ENCODE measurements at regions not wholly inside any gene's neighbourhood (a gene's known extent, or its start where the extent isn't known, plus 50 kb on each side); places are given as distances from the start of the nearest gene placed in this dataset.

DNA sequence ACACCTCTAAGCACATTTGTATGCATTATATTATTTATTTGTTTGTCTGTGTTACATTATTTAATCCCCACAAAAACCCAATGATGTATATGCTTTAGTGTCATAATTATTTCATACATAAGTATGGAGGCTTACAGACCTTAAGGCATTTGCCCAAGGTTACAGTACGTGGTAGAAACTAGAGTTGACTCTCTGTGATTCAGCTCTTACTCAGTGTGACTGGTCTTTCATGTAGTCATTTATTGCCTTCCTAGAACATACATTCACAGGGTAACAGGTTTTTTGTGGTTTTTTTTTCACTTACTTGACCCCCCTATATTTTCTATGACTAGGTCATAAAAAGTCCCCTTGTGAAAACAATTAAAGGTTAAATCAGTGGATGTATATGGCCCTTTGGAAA lies 566.8 kb downstream of the TFAP2A start:
- no peak overlapping the region for H3K27ac ChIP-seq
- no peaks in the 10 kb centered on the region for H3K4me1 ChIP-seq (ENCODE audit: low read depth)
- no peak overlapping the region for H3K4me3 ChIP-seq
- H3K9me3 ChIP-seq (ENCODE audit: low read depth), result no peaks in the 10 kb centered on the region
- TF ChIP-seq, protein P1, sequence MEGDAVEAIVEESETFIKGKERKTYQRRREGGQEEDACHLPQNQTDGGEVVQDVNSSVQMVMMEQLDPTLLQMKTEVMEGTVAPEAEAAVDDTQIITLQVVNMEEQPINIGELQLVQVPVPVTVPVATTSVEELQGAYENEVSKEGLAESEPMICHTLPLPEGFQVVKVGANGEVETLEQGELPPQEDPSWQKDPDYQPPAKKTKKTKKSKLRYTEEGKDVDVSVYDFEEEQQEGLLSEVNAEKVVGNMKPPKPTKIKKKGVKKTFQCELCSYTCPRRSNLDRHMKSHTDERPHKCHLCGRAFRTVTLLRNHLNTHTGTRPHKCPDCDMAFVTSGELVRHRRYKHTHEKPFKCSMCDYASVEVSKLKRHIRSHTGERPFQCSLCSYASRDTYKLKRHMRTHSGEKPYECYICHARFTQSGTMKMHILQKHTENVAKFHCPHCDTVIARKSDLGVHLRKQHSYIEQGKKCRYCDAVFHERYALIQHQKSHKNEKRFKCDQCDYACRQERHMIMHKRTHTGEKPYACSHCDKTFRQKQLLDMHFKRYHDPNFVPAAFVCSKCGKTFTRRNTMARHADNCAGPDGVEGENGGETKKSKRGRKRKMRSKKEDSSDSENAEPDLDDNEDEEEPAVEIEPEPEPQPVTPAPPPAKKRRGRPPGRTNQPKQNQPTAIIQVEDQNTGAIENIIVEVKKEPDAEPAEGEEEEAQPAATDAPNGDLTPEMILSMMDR (IDR thresholded peaks at IDR 0.05; ENCODE audit: low read depth, low read length), result no peak
- no peaks in the 10 kb centered on the region for H3K27me3 ChIP-seq
- no peaks in the 10 kb centered on the region for H3K36me3 ChIP-seq
- DNase-seq (ENCODE audit: low read depth in 1 of 2, low spot score in 1 of 2), result no peak

DNA sequence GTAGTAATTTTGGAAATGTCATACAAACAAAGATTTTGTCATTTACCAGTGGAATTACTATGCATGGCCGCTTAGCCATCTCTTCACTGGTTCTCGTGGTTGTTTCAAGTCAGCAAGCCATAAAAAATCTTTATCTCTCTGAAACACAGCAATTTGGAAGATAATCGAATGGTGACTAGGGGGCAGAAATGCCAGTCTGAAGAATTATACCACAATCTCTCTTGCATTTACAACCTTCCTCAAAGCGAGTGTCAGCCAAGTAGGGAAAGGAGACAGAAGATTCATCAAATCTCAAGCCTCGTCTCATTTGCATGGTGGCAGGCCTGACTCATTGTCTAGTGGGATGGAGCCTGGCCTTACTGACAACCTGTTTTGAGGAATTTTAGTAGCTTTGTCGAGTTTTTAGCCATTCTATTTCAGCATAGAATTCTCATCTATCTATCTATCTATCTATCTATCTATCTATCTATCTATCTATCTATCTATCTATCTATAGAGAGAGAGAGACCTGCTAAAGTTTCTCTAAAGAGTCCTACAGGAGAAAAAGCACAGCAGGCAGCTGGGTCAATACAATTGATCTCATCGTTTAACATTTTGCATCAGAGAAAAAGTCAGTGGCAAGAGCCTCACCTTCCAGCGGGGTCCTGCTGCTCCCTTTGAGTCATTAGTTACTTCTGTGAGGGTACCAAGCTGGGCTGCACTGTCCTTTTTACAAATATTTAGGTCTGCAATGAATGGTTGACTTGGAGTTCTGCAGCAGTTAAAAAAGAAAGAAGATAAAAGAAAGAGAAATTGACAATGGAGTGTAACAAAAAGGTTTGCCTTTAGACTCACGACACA lies 572.8 kb downstream of the TFAP2A start:
- no peak overlapping the region for H3K27ac ChIP-seq
- H3K4me3 ChIP-seq, result no peak overlapping the region
- no peaks in the 10 kb centered on the region for H3K4me1 ChIP-seq (ENCODE audit: low read depth)
- DNase-seq (ENCODE audit: low read depth in 1 of 2, low spot score in 1 of 2), result no peak
- H3K9me3 ChIP-seq (ENCODE audit: low read depth), result no peaks in the 10 kb centered on the region
- no peaks in the 10 kb centered on the region for H3K36me3 ChIP-seq
- no peaks in the 10 kb centered on the region for H3K27me3 ChIP-seq
- TF ChIP-seq, protein P1 (IDR thresholded peaks at IDR 0.05; ENCODE audit: low read depth, low read length), result no peak

DNA sequence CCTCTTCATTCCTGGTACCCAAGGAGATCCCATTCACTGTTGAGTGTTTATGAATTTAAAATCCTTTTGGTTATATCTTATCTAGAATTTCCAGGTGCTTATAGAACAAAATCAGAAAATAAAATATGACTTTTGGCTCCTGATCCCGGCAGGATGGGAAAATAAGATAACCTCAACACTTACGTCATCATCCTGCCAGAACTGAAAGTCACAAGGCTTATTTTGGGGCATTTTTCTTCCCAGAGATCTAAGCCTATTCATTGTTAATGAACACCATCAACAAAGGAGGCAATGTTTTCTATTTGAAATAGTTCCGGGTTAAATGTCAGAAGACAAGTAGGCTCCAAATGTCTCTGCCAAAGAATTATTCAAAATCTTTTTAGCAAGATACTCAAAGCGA lies 580.6 kb downstream of the TFAP2A start:
- Histone ChIP-seq H3K4me1 (ENCODE audit: low read depth) (no peaks in the 10 kb centered on the region), H3K36me3 (no peaks in the 10 kb centered on the region), H3K4me3 (no peak overlapping the region), H3K27me3 (no peaks in the 10 kb centered on the region), H3K9me3 (ENCODE audit: low read depth) (no peaks in the 10 kb centered on the region), H3K27ac (no peak overlapping the region)
- TF ChIP-seq, protein P1 (IDR thresholded peaks at IDR 0.05; ENCODE audit: low read depth, low read length), result no peak
- DNase-seq (ENCODE audit: low read depth in 1 of 2, low spot score in 1 of 2), result no peak

DNA sequence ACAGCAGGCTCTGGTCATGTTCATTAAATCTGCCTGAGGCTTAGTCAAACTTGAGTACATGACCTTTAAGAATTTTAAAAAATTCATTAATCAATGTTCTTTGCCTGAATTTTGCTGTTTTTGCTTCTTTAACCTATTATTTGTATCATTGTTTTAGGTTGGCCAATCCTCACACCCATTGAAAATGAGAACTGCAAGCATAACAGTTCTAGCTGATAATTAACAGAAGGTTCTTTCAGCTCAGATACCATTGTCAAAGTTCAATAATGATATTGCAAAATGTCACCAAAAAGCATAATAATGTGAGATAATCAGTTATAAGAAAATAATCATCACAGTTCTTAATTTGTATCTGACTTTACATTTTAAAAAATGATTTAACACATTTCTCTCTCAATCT lies 583.1 kb downstream of the TFAP2A start:
- Histone ChIP-seq H3K4me3 (no peak overlapping the region), H3K4me1 (ENCODE audit: low read depth) (no peaks in the 10 kb centered on the region), H3K9me3 (ENCODE audit: low read depth) (no peaks in the 10 kb centered on the region), H3K36me3 (no peaks in the 10 kb centered on the region), H3K27ac (no peak overlapping the region), H3K27me3 (no peaks in the 10 kb centered on the region)
- TF ChIP-seq, protein P1 (IDR thresholded peaks at IDR 0.05; ENCODE audit: low read depth, low read length), result no peak
- no peak for DNase-seq (ENCODE audit: low read depth in 1 of 2, low spot score in 1 of 2)

DNA sequence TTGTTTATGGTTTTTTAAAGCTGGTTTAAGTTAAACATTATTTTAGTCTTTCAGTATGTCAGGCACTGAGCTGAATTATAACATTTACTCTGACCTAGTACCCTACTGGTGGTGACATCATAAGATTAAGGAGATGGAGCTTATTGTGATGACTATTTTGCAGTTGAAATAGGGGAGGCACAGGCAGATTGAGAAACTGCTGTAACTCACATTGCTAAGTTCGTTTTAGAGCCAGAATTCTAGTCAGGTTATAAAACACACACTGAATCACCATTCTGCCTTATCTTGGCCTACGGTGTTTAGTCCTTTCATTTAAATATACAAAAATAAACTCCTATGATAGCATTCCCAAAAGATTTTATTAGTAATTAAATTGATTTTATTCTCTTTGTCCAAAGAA lies 584.1 kb downstream of the TFAP2A start:
- TF ChIP-seq, protein P1 (IDR thresholded peaks at IDR 0.05; ENCODE audit: low read depth, low read length), result no peak
- H3K4me1 ChIP-seq (ENCODE audit: low read depth), result no peaks in the 10 kb centered on the region
- no peaks in the 10 kb centered on the region for H3K27me3 ChIP-seq
- H3K9me3 ChIP-seq (ENCODE audit: low read depth), result no peaks in the 10 kb centered on the region
- no peak for DNase-seq (ENCODE audit: low read depth in 1 of 2, low spot score in 1 of 2)
- H3K27ac ChIP-seq, result no peak overlapping the region
- H3K4me3 ChIP-seq, result no peak overlapping the region
- H3K36me3 ChIP-seq, result no peaks in the 10 kb centered on the region
